Pancreas (tissue), 10 donors: ENCODE measurements at regions not wholly inside any gene's neighbourhood (a gene's known extent, or its start where the extent isn't known, plus 50 kb on each side); places are given as distances from the start of the nearest gene placed in this dataset.
"Not testable (repeated sequence)": the region's sequence is repeated elsewhere in the genome, so short reads cannot be mapped to it uniquely, and the experiment has no call there.

Experiments used
- ATAC-seq, 4 donors: fragments of 200-7000 bp; cut with Tn5 transposase; one replicate each; pipeline versions ENCODE4 v1.8.0 to v1.9.1; 2020; ENCODE audit warnings: mild to moderate bottlenecking in 4 of 4, moderate library complexity in 4 of 4
- DNase-seq, 6 donors: peaks; one replicate each; pipeline ENCODE4 v3.0.0-alpha.2; 2020
- FAIRE-seq: peaks from 2 replicates; lab custom pipeline; 2012; peaks lifted over from hg19 to GRCh38; lab: Jason Lieb, UNC
- H3K27ac ChIP-seq, 4 donors: fragments of 200-600 bp; sonication (generic); 1 replicate in 3 of 4; 2 replicates in 1 of 4; pipeline versions ENCODE4 v1.5.0 to v1.8.0; 2020
- H3K27me3 ChIP-seq, 4 donors: fragments of 200-600 bp; one replicate each; pipeline ENCODE4 v1.8.0; 2021
- H3K36me3 ChIP-seq, 3 donors: fragments of 200-600 bp; sonication (generic) in 1 of 3; one replicate each; pipeline versions ENCODE4 v1.5.0 to v1.8.0; 2020 to 2021
- H3K4me1 ChIP-seq, 3 donors: fragments of 200-600 bp; one replicate each; pipeline ENCODE4 v1.8.0; 2021
- H3K4me3 ChIP-seq, 4 donors: fragments of 200-600 bp; sonication (generic) in 2 of 4; one replicate each; pipeline versions ENCODE4 v1.5.0 to v1.8.0; 2020 to 2021
- H3K9me3 ChIP-seq, 4 donors: fragments of 200-600 bp; one replicate each; pipeline ENCODE4 v1.8.0; 2021
- CTCF ChIP-seq, 4 donors: fragments of 200-600 bp; sonication (generic) in 3 of 4; IDR thresholded peaks; one replicate each; pipeline versions ENCODE4 v1.5.0 to v1.8.0; 2021; ENCODE audit warnings: antibody characterized with exemption in 4 of 4
- WGBS, 2 donors: extraction: QIAGEN DNeasy Blood & Tissue Kit; methylation state at CpG; one replicate each; pipeline ENCODE4 v1.1.7; 2013; 5-methylcytosine and 5-hydroxymethylcytosine counted together
- intact Hi-C, 3 donors: fragments of 100-400 bp; cut with DNase I; formaldehyde crosslinking; loops; one replicate each; pipeline versions ENCODE4 v1.11.1 to v1.14.2; 2022
- donor health status: healthy with polysubstance abuse.
- donor health status: DM: no; HTN: no; CAD: no; lungs with moderate emphysema.
- donor health status: DM: no; HTN: no; CAD: no.
- donor health status: control.
- donor health status: control.
- donor health status: Bipolar disorder and iron deficiency.
- donor health status: DM: yes; HTN: yes; CAD: no.
- donor health status: DM: no; HTN: no; CAD: no.
- donor health status: DM: no; HTN: no; CAD: no.
- donor health status: DM: yes; HTN: yes; CAD: no.

- H3K4me3 ChIP-seq: no peak overlapping the region
- no peak for DNase-seq
- no peaks in the 10 kb centered on the region for H3K36me3 ChIP-seq
- 56 to 73% methylated on average over 4 of the region's 4 CpGs for WGBS, 2 donors
- intact Hi-C loops: no loop called here
- H3K27ac ChIP-seq: no peak overlapping the region
- no peak for ATAC-seq
- H3K27me3 ChIP-seq: no peaks in the 10 kb centered on the region
- TF ChIP-seq CTCF (IDR thresholded peaks at IDR 0.05): no peak
- no peak for FAIRE-seq
- no peaks in the 10 kb centered on the region for H3K4me1 ChIP-seq
- H3K9me3 ChIP-seq: no peaks in the 10 kb centered on the region
These were observed 117.5 kb upstream of the UNC5B start for GRCh38 chr10:71094712-71095390.

GRCh38 chr10:71099731-71100361 lies 112.5 kb upstream of the UNC5B start:
- no peak for FAIRE-seq
- H3K9me3 ChIP-seq: no peaks in the 10 kb centered on the region
- H3K4me3 ChIP-seq: no peak overlapping the region
- no peaks in the 10 kb centered on the region for H3K36me3 ChIP-seq
- intact Hi-C loops: no loop called here
- no peaks in the 10 kb centered on the region for H3K4me1 ChIP-seq
- H3K27me3 ChIP-seq: no peaks in the 10 kb centered on the region
- no peak for DNase-seq
- no peak for TF ChIP-seq CTCF (IDR thresholded peaks at IDR 0.05)
- 45 to 52% methylated on average over 1 of the region's 1 CpG for WGBS, 2 donors
- no peak for ATAC-seq
- no peak overlapping the region for H3K27ac ChIP-seq

GRCh38 chr10:71103961-71104360 lies 108.4 kb upstream of the UNC5B start:
- no peak for TF ChIP-seq CTCF (IDR thresholded peaks at IDR 0.05)
- H3K36me3 ChIP-seq: no peaks in the 10 kb centered on the region
- WGBS, 2 donors: 67 to 75% methylated on average over 3 of the region's 3 CpGs
- ATAC-seq (no peak), FAIRE-seq (no peak), DNase-seq (no peak)
- H3K27ac ChIP-seq: no peak overlapping the region
- intact Hi-C loops: no loop called here
- H3K4me1 ChIP-seq: no peaks in the 10 kb centered on the region
- H3K27me3 ChIP-seq: no peaks in the 10 kb centered on the region
- no peak overlapping the region for H3K4me3 ChIP-seq
- no peaks in the 10 kb centered on the region for H3K9me3 ChIP-seq

- ATAC-seq, H3K9me3 ChIP-seq, H3K27me3 ChIP-seq, H3K4me3 ChIP-seq, H3K27ac ChIP-seq, intact Hi-C loops, FAIRE-seq, H3K4me1 ChIP-seq, H3K36me3 ChIP-seq, DNase-seq: not testable (repeated sequence)
- WGBS, 2 donors: 78 to 84% methylated on average over 4 of the region's 4 CpGs
These were observed 106.2 kb upstream of the UNC5B start for GRCh38 chr10:71106151-71106550.

GRCh38 chr10:71107117-71107516 lies 105.3 kb upstream of the UNC5B start:
- intact Hi-C loops, H3K4me3 ChIP-seq, FAIRE-seq, ATAC-seq, H3K36me3 ChIP-seq, H3K27me3 ChIP-seq, H3K4me1 ChIP-seq, H3K9me3 ChIP-seq, H3K27ac ChIP-seq, DNase-seq: not testable (repeated sequence)
- WGBS, 2 donors: 85 to 88% methylated on average over 7 of the region's 7 CpGs

GRCh38 chr10:71108042-71108441 lies 104.3 kb upstream of the UNC5B start:
- H3K27ac ChIP-seq, ATAC-seq, H3K4me1 ChIP-seq, intact Hi-C loops, H3K27me3 ChIP-seq, DNase-seq, H3K36me3 ChIP-seq, FAIRE-seq, H3K9me3 ChIP-seq, H3K4me3 ChIP-seq: not testable (repeated sequence)
- WGBS, 2 donors: 59 to 70% methylated on average over 1 of the region's 1 CpG
